Fibroblast of lung (primary cell): ENCODE measurements at regions not wholly inside any gene's neighbourhood (a gene's known extent, or its start where the extent isn't known, plus 50 kb on each side); places are given as distances from the start of the nearest gene placed in this dataset.

Source experiments
- CTCF ChIP-seq, 2 donors: IDR thresholded peaks in 1 of 2; conservative IDR thresholded peaks in 1 of 2; 1 replicate in 1 of 2; 2 replicates in 1 of 2; pipeline ENCODE4 v1.5.1; 2011 to 2012; ENCODE audit warnings: low read length in 2 of 2, control low read depth in 1 of 2, inconsistent platforms in 1 of 2, low read depth in 1 of 2, mild to moderate bottlenecking in 1 of 2
- EZH2 ChIP-seq: IDR thresholded peaks from 2 replicates; pipeline ENCODE4 v1.5.1; 2012; ENCODE audit warnings: low read length, control low read depth, mild to moderate bottlenecking; ENCODE audit errors: missing control alignments

DNA sequence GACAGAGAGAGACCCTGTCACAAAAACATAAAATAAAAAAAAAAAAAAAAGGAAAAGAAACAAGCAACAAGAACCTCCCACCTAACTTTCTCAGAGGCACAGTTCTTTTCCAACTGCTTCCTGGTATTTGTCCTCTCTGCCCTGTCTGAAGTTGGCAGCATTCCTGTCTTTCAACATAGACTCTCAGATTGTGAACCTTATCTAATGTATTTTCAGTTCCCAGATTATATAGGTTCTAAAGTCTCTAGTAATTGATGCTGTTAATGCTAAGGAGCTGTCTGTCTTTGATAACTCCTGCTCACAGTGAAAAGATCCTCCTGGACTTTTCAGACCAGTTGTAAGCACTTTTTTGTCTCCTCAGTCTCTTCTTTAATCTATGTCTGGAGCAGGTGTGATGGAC, 199.5 kb upstream of the P2RY1 start:
- TF ChIP-seq CTCF (conservative IDR thresholded peaks at IDR 0.05 in 1 of 2, IDR thresholded peaks at IDR 0.05 in 1 of 2; ENCODE audit: low read depth in 1 of 2, low read length in 2 of 2) (no peak), EZH2 (no peak)
